Liver (tissue), 8 donors: ENCODE measurements at regions not wholly inside any gene's neighbourhood (a gene's known extent, or its start where the extent isn't known, plus 50 kb on each side); places are given as distances from the start of the nearest gene placed in this dataset.

Source experiments
- DNase-seq: peaks from one replicate; pipeline ENCODE4 v3.0.0-alpha.2; 2017; ENCODE audit warnings: low spot score
- H3K27ac ChIP-seq, 2 donors: one replicate each; pipeline ENCODE4 v1.7.0; 2013; ENCODE audit warnings: inconsistent platforms in 2 of 2, low read length in 2 of 2, control low read depth in 1 of 2, low read depth in 1 of 2, mild to moderate bottlenecking in 1 of 2
- H3K27me3 ChIP-seq, 4 donors: one replicate each; pipeline versions ENCODE4 v1.6.1 to v1.7.0; 2013; ENCODE audit warnings: low read length in 3 of 4, inconsistent platforms in 1 of 4, mild to moderate bottlenecking in 1 of 4, moderate library complexity in 1 of 4; ENCODE audit not compliant: control insufficient read depth in 4 of 4, insufficient read depth in 4 of 4
- H3K36me3 ChIP-seq, 4 donors: one replicate each; pipeline versions ENCODE4 v1.6.1 to v1.7.0; 2013; ENCODE audit warnings: low read length in 3 of 4, mild to moderate bottlenecking in 3 of 4, low read depth in 1 of 4, moderate library complexity in 1 of 4; ENCODE audit not compliant: control insufficient read depth in 4 of 4, insufficient read depth in 3 of 4
- H3K4me1 ChIP-seq, 4 donors: one replicate each; pipeline versions ENCODE4 v1.6.1 to v1.7.0; 2013; ENCODE audit warnings: low read length in 3 of 4, mild to moderate bottlenecking in 3 of 4, moderate library complexity in 1 of 4; ENCODE audit not compliant: control insufficient read depth in 4 of 4, insufficient read depth in 4 of 4
- H3K4me3 ChIP-seq, 3 donors: one replicate each; pipeline versions ENCODE4 v1.6.1 to v1.7.0; 2013; ENCODE audit warnings: low read length in 3 of 3, control low read depth in 1 of 3, low read depth in 1 of 3, mild to moderate bottlenecking in 1 of 3
- H3K9ac ChIP-seq, 2 donors: one replicate each; pipeline ENCODE4 v1.7.0; 2013; ENCODE audit warnings: low read length in 2 of 2, mild to moderate bottlenecking in 2 of 2, moderate library complexity in 2 of 2, control low read depth in 1 of 2, low read depth in 1 of 2
- H3K9me3 ChIP-seq, 4 donors: one replicate each; pipeline versions ENCODE4 v1.6.1 to v1.7.0; 2013; ENCODE audit warnings: low read length in 3 of 4; ENCODE audit not compliant: control insufficient read depth in 4 of 4
- EGR1 ChIP-seq, 2 donors: IDR thresholded peaks; 2 replicates each; pipeline ENCODE4 v1.6.1; 2016 to 2018; ENCODE audit warnings: antibody characterized with exemption in 2 of 2, low read depth in 2 of 2
- FOXA1 ChIP-seq: IDR thresholded peaks from 2 replicates; pipeline ENCODE4 v1.6.1; 2016; ENCODE audit warnings: antibody characterized with exemption
- FOXA2 ChIP-seq: IDR thresholded peaks from 2 replicates; pipeline ENCODE4 v1.6.1; 2016; ENCODE audit warnings: antibody characterized with exemption
- GABPA ChIP-seq, 2 donors: IDR thresholded peaks in 1 of 2; conservative IDR thresholded peaks in 1 of 2; 2 replicates each; pipeline ENCODE4 v1.6.1; 2016; ENCODE audit warnings: antibody characterized with exemption in 2 of 2, mild to moderate bottlenecking in 1 of 2, moderate library complexity in 1 of 2
- HNF4A ChIP-seq, 2 donors: conservative IDR thresholded peaks; 2 replicates each; pipeline ENCODE4 v1.6.1; 2016; ENCODE audit warnings: antibody characterized with exemption in 2 of 2, mild to moderate bottlenecking in 2 of 2
- HNF4G ChIP-seq: IDR thresholded peaks from 2 replicates; pipeline ENCODE4 v1.6.1; 2016; ENCODE audit warnings: antibody characterized with exemption
- MAX ChIP-seq: IDR thresholded peaks from 2 replicates; pipeline ENCODE4 v1.6.1; 2016; ENCODE audit warnings: antibody characterized with exemption
- NR2F2 ChIP-seq: IDR thresholded peaks from 2 replicates; pipeline ENCODE4 v1.6.1; 2016; ENCODE audit warnings: antibody characterized with exemption
- RAD21 ChIP-seq, 2 donors: IDR thresholded peaks; 2 replicates each; pipeline ENCODE4 v1.6.1; 2016; ENCODE audit warnings: antibody characterized with exemption in 2 of 2, mild to moderate bottlenecking in 2 of 2
- REST ChIP-seq: IDR thresholded peaks from 2 replicates; pipeline ENCODE4 v1.6.1; 2016; ENCODE audit warnings: antibody characterized with exemption, mild to moderate bottlenecking
- RXRA ChIP-seq, 2 donors: IDR thresholded peaks; 2 replicates each; pipeline ENCODE4 v1.6.1; 2017 to 2018; ENCODE audit warnings: antibody characterized with exemption in 2 of 2, mild to moderate bottlenecking in 1 of 2
- SP1 ChIP-seq: IDR thresholded peaks from 2 replicates; pipeline ENCODE4 v1.6.1; 2018; ENCODE audit warnings: antibody characterized with exemption, mild to moderate bottlenecking
- TAF1 ChIP-seq: conservative IDR thresholded peaks from 2 replicates; pipeline ENCODE4 v1.6.1; 2016; ENCODE audit warnings: antibody characterized with exemption, mild to moderate bottlenecking
- YY1 ChIP-seq: IDR thresholded peaks from 2 replicates; pipeline ENCODE4 v1.6.1; 2016; ENCODE audit warnings: antibody characterized with exemption, mild to moderate bottlenecking
- ZBTB33 ChIP-seq: IDR thresholded peaks from 2 replicates; pipeline ENCODE4 v1.6.1; 2016; ENCODE audit warnings: antibody characterized with exemption
- WGBS: extraction: QIAGEN DNeasy Blood & Tissue Kit; methylation state at CpG from one replicate; pipeline ENCODE4 v1.1.7; 2013; 5-methylcytosine and 5-hydroxymethylcytosine counted together
- TF ChIP-seq, protein P1 (sequence below): fragments of 150-350 bp; IDR thresholded peaks from 2 replicates; pipeline ENCODE4 v1.5.1; 2017; ENCODE audit warnings: improper control_type of control experiment, low read depth, low read length; ENCODE audit not compliant: missing input control
- donor health status: healthy.
- donor health status: healthy.
- donor health status: healthy.
- donor health status: healthy.
- donor health status: healthy.

GRCh38 chr10:64271983-64272382 is 750.8 kb downstream of the REEP3 start:
- H3K36me3 ChIP-seq: no peaks in the 10 kb centered on the region
- H3K4me3 ChIP-seq: no peak overlapping the region
- H3K4me1 ChIP-seq: no peaks in the 10 kb centered on the region
- 46% methylated on average over 3 of the region's 3 CpGs for WGBS
- H3K9ac ChIP-seq: no peak overlapping the region
- H3K27me3 ChIP-seq: no peaks in the 10 kb centered on the region
- DNase-seq: no peak
- no peaks in the 10 kb centered on the region for H3K9me3 ChIP-seq
- TF ChIP-seq YY1: no peak
- TF ChIP-seq RAD21 (IDR thresholded peaks at IDR 0.05): peak in 1 of 2 donors; percentile 26
- H3K27ac ChIP-seq: no peak overlapping the region

GRCh38 chr10:64275001-64275400 is 753.8 kb downstream of the REEP3 start:
- H3K27me3 ChIP-seq: no peaks in the 10 kb centered on the region
- H3K4me1 ChIP-seq: no peaks in the 10 kb centered on the region
- no peak overlapping the region for H3K9ac ChIP-seq
- TF ChIP-seq GABPA (IDR thresholded peaks at IDR 0.05 in 1 of 2, conservative IDR thresholded peaks at IDR 0.05 in 1 of 2): no peak
- no peak overlapping the region for H3K4me3 ChIP-seq
- H3K36me3 ChIP-seq: no peaks in the 10 kb centered on the region
- no peak for DNase-seq
- no peak overlapping the region for H3K27ac ChIP-seq
- H3K9me3 ChIP-seq: peaks cover 0 to 1% (median 0%) of the 10 kb centered on the region in 4 donors

DNA sequence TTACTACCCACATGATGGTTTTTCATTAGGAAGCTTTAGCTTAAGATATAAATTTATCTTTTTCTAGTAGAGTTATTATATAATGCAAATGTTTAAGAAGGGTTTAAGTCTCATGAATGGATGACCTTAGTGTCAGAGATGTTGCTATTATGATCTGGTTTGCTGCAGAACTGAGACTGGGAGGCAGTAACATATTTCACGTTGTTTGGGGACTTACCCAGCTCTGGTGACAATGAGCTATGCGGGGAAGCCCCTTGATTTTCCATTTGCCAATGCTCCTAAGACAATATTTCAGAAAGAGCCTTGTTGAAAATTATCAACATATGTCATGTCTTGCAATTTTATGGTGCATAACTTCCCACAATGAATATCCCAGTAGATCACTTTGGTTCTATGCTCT is 754.6 kb downstream of the REEP3 start:
- Histone ChIP-seq H3K4me1 (no peaks in the 10 kb centered on the region), H3K27me3 (no peaks in the 10 kb centered on the region), H3K4me3 (no peak overlapping the region), H3K9me3 (peaks cover 0 to 1% (median 0%) of the 10 kb centered on the region in 4 donors), H3K9ac (no peak overlapping the region), H3K27ac (no peak overlapping the region), H3K36me3 (no peaks in the 10 kb centered on the region)
- no peak for DNase-seq
- WGBS: 82% methylated on average over 2 of the region's 2 CpGs
- TF ChIP-seq MAX: no peak
- TF ChIP-seq YY1: no peak
- no peak for TF ChIP-seq EGR1 (IDR thresholded peaks at IDR 0.05; ENCODE audit: low read depth in 2 of 2)
- no peak for TF ChIP-seq FOXA1
- TF ChIP-seq FOXA2: no peak
- TF ChIP-seq GABPA (IDR thresholded peaks at IDR 0.05 in 1 of 2, conservative IDR thresholded peaks at IDR 0.05 in 1 of 2): no peak

DNA sequence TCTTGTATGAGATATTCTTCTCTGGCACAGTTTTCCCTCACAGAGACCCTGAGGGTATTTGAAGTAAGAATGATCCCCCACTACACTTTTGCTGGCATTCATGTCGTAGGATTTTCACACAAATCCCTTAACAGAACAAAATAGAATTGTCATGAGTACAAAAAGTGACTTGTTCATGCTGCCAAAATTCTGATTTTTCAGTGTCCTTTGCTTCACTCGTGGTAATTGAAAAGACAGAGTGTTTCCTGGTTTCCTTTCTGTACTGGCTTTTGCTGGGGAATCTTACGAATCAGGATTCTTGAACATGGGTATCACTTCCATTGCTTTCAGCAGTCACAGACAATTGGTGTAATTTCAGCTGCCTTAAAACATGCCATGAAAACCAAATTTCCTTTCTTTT is 756.3 kb downstream of the REEP3 start:
- Histone ChIP-seq H3K27me3 (no peaks in the 10 kb centered on the region), H3K4me1 (no peaks in the 10 kb centered on the region), H3K9me3 (peaks cover 0 to 1% (median 0%) of the 10 kb centered on the region in 4 donors), H3K4me3 (no peak overlapping the region), H3K27ac (no peak overlapping the region), H3K36me3 (no peaks in the 10 kb centered on the region), H3K9ac (no peak overlapping the region)
- DNase-seq: no peak
- TF ChIP-seq NR2F2: no peak
- TF ChIP-seq TAF1: no peak
- no peak for TF ChIP-seq EGR1 (IDR thresholded peaks at IDR 0.05; ENCODE audit: low read depth in 2 of 2)
- no peak for TF ChIP-seq SP1
- TF ChIP-seq FOXA2: no peak
- no peak for TF ChIP-seq HNF4A (conservative IDR thresholded peaks at IDR 0.05)
- TF ChIP-seq RAD21 (IDR thresholded peaks at IDR 0.05): no peak
- TF ChIP-seq RXRA (IDR thresholded peaks at IDR 0.05): no peak
- TF ChIP-seq REST: no peak
- TF ChIP-seq, protein P1, sequence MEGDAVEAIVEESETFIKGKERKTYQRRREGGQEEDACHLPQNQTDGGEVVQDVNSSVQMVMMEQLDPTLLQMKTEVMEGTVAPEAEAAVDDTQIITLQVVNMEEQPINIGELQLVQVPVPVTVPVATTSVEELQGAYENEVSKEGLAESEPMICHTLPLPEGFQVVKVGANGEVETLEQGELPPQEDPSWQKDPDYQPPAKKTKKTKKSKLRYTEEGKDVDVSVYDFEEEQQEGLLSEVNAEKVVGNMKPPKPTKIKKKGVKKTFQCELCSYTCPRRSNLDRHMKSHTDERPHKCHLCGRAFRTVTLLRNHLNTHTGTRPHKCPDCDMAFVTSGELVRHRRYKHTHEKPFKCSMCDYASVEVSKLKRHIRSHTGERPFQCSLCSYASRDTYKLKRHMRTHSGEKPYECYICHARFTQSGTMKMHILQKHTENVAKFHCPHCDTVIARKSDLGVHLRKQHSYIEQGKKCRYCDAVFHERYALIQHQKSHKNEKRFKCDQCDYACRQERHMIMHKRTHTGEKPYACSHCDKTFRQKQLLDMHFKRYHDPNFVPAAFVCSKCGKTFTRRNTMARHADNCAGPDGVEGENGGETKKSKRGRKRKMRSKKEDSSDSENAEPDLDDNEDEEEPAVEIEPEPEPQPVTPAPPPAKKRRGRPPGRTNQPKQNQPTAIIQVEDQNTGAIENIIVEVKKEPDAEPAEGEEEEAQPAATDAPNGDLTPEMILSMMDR: no peak
- TF ChIP-seq ZBTB33: no peak
- TF ChIP-seq HNF4G: no peak
- TF ChIP-seq GABPA (IDR thresholded peaks at IDR 0.05 in 1 of 2, conservative IDR thresholded peaks at IDR 0.05 in 1 of 2): no peak
- no peak for TF ChIP-seq FOXA1
- no peak for TF ChIP-seq YY1
- WGBS: 79% methylated on average over 3 of the region's 3 CpGs
